ENCODE measurements at regions not wholly inside any gene's neighbourhood (a gene's known extent, or its start where the extent isn't known, plus 50 kb on each side); places are given as distances from the start of the nearest gene placed in this dataset.

GRCh38 chr6:3506751-3507383, 50.0 kb upstream of the SLC22A23 start:
- intact Hi-C loops (cut with DNase I) = no loop called here
- TF ChIP-seq CTCF (IDR thresholded peaks at IDR 0.05) = no peak
- Histone ChIP-seq H3K27ac (no peak overlapping the region), H3K27me3 (no peaks in the 10 kb centered on the region), H3K4me3 (no peak overlapping the region), H3K36me3 (no peaks in the 10 kb centered on the region), H3K9ac (ENCODE audit: low read depth in 2 of 2, low read length in 2 of 2) (no peak overlapping the region), H3K9me3 (no peaks in the 10 kb centered on the region), H3K4me1 (no peaks in the 10 kb centered on the region)
- no peak for DNase-seq

All from colonic mucosa (tissue), 4 donors.